ENCODE measurements at regions not wholly inside any gene's neighbourhood (a gene's known extent, or its start where the extent isn't known, plus 50 kb on each side); places are given as distances from the start of the nearest gene placed in this dataset.
"Not testable (repeated sequence)": the region's sequence is repeated elsewhere in the genome, so short reads cannot be mapped to it uniquely, and the experiment has no call there.

DNA sequence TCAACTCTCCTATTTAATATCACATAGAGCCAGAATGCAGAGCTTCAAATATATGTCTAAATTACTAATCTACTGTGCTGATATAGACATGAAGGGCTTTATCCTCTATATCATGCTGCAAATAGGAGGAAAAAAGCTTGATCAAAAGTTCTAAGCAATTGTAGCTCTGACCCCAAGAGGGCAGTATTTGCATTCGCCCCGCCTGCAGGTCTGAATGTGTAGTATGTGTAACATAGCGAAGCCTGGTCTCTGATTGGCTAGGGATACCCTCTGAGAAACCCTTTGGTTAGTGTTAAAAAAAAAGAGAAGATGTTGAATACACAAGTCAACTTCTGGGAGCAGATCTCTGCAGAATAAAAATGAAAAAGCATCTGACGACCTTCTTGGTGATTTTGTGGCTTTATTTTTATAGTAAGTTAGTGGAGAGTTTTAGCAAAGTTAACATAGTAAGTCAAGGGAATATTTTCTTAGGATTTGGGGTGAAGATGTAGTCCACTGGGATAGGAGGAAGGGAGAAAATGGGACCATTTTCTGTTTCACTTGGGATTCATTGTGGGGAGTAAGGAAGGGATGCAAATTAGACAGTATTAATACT, 151.6 kb upstream of the OR4E1 start:
- in situ Hi-C loops (cut with MboI; ENCODE audit: low sequenced_read_pairs): no loop called here

DNA sequence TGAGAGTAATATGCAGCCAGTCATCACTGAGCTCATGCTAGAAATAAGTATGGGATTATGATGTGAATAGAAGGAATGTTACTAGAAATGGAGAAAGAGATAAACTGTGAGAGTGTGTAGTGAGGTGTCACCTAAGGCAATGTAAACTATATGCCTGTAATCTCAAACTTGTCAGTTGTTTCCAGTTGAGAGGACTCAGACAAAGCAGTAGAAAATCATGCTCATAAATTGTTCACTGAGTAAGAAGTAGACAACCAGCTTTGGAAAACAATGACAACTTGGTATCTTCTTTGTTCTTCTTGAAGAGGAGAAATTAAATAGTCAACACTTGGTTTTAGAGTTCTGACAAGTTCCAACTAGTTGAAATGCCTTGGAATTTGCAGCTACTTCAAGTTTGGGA, 148.5 kb upstream of the OR4E1 start:
- in situ Hi-C loops (cut with MboI; ENCODE audit: low sequenced_read_pairs): no loop called here

DNA sequence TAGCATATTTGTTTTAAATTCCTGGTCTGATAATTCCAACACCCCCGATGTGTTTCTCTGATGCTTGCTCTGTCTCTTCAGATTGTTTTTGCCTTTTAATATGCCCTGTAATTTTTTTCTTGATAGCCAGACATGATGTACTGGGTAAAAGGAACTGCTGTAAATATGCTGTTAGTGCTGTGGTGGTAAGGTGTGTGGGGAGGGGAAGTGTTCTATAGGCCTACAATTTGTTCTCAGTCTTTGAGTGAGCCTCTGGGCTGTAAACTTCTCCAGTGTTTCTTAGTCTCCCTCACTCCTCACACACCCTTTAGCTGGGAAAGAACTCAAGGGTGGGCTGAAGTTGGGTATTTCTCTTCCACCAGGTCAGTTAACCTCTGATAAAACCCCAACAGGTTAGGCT, 147.0 kb upstream of the OR4E1 start:
- in situ Hi-C loops (cut with MboI; ENCODE audit: low sequenced_read_pairs): no loop called here

DNA sequence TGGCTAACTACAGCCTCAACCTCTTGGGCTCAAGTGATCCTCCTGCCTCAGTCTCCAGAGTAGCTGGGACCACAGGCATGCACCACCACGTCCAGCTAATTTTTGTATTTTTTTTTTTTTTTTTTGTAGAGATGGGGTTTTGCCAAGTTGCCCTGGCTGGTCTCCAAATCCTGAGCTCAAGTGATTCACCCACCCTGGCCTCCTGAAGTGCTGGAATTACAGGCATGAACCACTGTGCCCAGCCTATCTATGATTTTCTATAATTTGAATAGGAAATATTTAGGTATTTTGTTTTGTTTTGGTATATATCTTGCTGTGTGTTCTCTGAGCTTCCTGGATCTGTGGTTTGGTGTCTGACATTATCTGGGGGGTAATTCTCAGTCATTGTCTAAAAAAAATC, 146.3 kb upstream of the OR4E1 start:
- in situ Hi-C loops (cut with MboI; ENCODE audit: low sequenced_read_pairs): not testable (repeated sequence)

DNA sequence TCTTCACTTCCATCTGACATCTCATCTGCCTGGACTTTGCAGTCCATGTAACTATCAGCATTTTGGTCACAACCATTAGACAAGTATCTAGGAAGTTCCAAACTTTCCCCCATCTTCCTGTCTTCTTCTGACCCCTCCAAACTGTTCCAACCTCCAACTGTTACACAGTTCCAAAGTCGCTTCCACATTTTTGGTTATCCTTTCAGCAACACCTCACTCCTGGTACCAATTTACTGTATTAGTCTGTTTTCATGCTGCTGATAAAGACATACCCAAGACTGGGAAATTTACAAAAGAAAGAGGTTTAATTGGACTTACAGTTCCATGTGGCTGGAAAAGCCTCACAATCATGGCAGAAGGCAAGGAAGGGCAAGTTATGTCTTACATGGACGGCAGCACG, 143.4 kb upstream of the OR4E1 start:
- in situ Hi-C loops (cut with MboI; ENCODE audit: low sequenced_read_pairs): not testable (repeated sequence)

DNA sequence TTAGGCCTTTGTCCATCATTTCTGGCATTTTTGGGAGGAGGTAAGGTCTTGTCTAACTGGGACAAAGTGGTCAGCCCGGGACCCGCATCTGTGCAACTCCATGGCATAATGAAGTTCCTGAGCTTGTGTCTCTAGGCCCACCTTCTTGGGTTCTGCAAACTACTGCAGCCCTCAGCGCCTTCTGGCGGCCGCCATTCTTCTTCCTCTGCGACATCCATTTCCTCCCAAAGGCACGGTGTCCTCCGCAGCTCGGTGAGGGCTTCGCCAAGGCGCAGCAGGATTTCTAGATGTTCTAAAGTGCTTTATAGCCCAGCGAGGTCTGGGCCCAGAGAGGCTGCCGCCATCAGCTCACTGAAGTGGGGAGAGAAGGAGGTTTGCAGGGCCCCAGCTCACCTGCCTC, 134.4 kb upstream of the OR4E1 start:
- in situ Hi-C loops (cut with MboI; ENCODE audit: low sequenced_read_pairs): no loop called here

DNA sequence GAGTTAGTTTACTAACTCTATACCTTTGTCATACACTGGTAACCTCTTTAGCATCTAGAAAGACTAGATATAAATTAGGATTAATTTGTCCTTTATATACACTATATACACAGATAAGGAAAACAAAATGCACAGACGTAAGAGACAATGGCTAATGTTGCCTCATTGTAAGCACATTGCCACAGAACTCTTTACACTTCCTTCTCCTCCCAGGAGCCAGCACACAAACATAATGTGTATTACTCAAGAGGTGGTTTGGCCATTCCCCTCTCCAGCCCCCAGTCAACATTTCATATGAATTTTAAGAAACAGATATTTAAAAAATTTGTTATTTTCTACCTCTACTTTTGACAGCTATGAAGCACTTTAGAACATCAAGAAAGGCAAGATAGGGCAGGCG, 131.4 kb upstream of the OR4E1 start:
- in situ Hi-C loops (cut with MboI; ENCODE audit: low sequenced_read_pairs): no loop called here

DNA sequence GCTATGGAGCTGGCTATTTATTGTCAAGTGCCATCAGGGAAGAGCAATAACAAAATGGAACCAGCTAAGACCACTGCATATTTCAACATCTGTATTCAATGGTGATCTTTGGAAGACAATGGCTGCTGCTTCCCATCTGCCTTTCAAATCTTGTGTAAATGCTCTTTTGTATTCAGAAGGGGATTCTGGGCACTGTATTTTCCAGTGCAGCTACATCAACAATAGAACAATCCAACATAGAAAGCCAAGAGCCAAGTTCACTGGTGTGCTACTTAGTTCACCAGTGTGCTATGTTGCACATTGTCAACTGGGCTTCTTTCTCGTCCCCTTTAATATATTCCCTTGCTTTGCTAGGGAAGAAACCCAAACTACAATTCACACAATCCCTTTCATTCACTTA, 128.8 kb upstream of the OR4E1 start:
- in situ Hi-C loops (cut with MboI; ENCODE audit: low sequenced_read_pairs): no loop called here

DNA sequence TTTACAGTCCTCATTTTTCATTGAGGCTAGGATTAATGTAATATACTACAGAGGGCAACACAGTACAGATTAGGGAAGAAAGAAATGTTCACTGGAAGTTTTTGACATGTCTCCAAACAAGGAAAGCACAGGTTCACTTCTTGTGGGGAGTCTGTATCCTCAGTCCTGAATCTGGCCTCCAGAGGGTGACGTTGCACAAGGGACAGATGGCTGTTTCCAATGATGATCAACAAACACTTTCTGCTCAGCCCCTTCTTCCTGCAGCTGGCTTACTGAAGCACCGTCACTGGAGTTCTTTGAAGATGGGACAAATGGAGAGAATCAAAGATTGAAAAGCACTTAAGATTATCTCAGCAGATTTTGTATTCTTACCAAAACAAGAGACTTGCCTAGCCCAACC, 123.3 kb upstream of the OR4E1 start:
- in situ Hi-C loops (cut with MboI; ENCODE audit: low sequenced_read_pairs): no loop called here

DNA sequence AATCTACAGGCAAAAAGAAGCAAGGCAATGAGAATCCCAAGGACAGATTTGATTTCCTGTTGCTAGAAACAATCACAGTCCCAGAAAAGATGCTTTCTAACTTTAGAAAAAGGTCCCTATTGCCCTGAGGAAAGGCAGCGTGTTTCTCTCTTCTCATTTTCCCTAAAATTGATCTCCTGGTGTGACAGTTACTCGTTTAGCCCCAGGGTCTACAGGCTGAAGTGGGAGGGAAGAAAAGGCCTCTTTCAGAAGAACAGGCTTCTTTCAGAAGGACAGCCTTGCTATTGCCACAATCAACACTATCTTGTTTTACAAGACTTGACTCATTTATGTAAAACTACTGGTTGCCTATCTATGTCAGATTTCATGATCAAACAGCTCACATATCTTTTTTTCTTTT, 121.8 kb upstream of the OR4E1 start:
- in situ Hi-C loops (cut with MboI; ENCODE audit: low sequenced_read_pairs): no loop called here

DNA sequence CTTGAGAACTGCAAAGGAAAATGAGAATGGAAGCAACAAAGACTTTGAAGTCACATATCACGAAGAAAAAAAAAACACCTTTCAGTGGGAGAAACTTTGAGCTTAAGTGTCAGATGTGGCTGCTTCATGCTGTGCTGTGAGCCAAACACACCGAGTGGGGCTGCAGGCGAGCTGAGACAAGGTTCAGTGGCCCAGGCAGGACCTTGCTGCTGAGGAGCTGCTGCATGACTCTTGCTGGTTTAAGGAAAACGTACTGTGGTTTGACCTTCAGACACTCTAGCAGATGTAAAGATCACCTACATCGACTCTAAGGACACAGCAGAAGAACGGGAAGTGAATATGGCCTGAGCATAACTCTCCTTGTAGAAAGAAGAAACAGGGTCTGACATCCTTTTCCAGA, 118.1 kb upstream of the OR4E1 start:
- in situ Hi-C loops (cut with MboI; ENCODE audit: low sequenced_read_pairs): no loop called here

DNA sequence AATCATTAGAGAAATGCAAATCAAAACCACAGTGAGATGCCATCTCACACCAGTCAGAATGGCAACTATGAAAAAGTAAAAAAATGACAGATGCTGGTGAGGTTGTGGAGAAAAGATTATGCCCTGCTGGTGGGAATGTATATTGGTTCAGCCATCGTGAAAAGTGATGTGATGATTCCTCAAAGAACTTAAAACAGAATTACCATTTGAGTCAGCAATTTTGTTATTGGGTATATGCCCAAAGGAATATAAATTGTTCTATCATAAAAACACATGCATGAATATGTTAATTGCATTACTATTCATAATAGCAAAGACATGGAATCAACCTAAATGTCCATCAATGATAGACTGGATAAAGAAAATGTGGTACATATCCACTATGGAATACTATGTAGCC, 115.1 kb upstream of the OR4E1 start:
- in situ Hi-C loops (cut with MboI; ENCODE audit: low sequenced_read_pairs): not testable (repeated sequence)

DNA sequence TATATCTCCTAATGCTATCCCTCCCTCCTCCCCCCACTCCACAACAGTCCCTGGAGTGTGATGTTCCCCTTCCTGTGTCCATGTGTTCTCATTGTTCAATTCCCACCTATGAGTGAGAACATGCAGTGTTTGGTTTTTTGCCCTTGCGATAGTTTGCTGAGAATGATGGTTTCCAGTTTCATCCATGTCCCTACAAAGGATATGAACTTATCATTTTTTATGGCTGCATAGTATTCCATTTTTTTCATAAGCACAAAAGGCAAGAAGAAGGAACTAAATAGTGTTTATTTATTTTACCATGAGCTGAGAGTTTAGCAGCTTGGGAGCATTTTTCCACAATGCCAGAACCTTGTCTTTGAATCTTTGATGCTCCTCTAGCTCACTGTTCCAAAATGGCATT, 113.6 kb upstream of the OR4E1 start:
- in situ Hi-C loops (cut with MboI; ENCODE audit: low sequenced_read_pairs): not testable (repeated sequence)

DNA sequence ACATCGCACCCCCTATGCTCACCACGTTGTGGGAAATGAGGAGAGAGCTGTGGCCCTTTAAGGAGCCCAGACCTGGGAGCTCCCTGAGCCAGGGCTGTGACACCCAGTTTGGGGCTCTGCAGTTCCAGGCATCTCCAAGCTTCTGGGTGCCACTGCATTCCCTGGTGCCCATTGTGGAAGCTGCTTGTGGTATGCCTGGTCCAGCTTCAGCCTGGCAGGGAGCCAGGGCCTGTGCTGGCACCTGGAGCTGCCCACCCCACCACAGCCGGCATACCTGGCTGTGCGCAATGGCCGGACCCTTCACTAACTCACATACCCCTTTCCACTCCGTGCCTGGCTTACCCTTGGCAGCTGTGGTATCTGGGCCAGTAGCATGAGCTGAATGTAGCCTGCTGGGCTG, 107.9 kb upstream of the OR4E1 start:
- in situ Hi-C loops (cut with MboI; ENCODE audit: low sequenced_read_pairs): no loop called here

DNA sequence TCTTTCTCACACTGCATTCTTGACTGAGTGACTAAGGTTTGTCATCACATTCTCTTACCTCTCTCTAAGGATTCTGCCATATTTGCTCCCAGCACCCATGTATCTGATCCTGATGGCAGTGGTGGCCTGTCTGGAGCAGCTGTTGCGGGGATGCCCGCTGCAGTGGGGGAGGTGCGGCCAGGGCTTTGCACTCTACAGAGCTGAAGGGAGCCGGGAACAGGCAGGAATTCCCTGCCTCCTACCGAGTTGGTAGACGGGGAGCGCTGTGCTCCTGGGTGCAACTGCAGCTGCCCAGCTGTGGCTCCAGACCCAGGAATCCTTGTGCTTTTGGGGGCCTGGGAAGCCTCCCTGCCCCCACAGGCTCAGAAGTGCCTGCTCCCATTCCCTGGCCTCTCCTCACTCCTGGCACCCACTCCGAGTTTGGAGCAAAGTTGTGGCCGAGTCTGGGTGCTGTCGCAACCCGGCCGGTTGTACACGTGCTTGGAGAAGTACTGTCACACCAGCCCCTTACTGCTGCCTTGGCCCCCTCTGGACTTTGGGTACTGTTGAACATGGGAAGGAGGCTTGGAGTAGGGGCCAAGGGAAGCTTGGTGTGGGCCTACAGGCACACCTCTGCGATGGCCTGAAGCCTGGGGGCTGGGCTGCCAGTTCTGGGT, 106.9 kb upstream of the OR4E1 start:
- in situ Hi-C loops (cut with MboI; ENCODE audit: low sequenced_read_pairs): no loop called here

DNA sequence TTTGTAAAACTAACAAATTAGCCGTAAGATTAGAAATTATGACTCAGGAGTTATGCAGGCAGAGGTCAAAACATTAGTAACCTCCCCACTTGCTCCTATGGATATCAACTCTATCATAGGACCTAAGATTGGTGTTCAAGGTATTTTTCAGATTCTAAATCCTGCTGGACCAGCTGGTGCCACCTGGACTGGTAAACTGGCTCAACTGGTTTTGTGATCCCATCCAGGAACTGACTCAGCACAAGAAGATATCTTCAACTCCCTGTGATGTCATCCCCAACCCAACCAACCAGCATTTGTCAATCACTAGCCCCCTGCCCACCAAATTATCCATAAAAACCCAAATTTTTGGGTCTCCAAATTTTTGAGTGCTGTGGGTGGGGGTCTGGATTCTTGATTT, 98.1 kb upstream of the OR4E1 start:
- in situ Hi-C loops (cut with MboI; ENCODE audit: low sequenced_read_pairs): no loop called here

DNA sequence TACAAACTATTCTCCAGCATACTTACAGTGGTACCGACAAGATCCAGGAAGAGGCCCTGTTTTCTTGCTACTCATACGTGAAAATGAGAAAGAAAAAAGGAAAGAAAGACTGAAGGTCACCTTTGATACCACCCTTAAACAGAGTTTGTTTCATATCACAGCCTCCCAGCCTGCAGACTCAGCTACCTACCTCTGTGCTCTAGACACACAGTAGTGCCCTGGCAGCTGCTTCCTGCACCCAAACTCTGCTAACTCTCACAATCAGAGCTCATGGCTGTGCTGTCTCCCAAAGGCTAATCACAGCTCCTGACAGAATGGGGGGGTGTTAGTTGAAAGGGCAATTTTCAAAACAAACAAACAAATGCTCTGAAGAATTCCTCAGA, 95.2 kb upstream of the OR4E1 start:
- in situ Hi-C loops (cut with MboI; ENCODE audit: low sequenced_read_pairs): no loop called here

DNA sequence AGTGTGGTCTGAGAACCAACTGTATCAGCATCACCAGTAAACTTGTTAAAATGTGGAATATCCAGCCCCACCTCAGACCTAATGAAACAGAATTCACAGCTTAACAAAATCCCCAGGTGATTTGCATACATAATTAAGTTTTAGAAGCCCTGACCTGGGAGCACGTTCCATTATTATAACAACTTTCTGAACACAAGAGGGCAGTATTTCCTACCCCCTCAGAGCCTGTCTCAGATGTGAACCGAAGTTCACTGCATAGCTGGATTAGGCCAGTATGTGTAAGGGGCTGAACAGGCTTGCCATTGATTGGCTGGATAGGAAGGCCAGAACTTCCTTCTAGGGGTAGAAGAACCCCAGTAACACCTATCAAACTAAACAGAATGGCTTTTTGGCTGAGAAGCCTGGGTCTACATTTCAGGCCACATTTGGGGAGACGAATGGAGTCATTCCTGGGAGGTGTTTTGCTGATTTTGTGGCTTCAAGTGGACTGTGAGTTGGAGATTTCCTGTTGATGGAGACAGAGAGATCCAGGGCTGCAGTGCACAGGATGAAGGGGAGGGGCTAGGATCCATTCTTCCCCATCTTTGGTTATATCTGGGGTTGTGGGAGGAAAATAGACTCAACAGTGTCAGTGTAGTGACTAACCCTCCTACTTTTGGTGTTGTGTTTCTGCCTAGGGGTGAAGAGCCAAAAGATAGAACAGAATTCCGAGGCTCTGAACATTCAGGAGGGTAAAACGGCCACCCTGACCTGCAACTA, 94.7 kb upstream of the OR4E1 start:
- in situ Hi-C loops (cut with MboI; ENCODE audit: low sequenced_read_pairs): no loop called here

DNA sequence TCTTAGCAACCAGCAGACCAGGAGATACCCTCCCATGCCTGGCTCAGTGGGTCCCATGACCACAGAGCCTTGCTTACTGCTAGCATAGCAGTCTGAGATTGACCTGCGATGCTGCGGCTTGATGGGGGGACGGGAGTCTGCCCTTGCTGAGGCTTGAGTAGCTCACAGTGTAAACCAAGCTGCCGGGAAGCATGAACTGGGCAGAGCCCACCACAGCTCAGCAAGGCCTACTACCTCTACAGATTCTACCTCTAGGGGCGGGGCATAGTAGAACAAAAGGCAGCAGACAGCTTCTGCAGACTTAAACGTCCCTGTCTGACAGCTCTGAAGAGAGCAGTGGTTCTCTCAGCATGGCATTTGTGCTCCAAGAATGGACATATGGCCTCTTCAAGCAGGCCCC, 86.7 kb upstream of the OR4E1 start:
- in situ Hi-C loops (cut with MboI; ENCODE audit: low sequenced_read_pairs): not testable (repeated sequence)

DNA sequence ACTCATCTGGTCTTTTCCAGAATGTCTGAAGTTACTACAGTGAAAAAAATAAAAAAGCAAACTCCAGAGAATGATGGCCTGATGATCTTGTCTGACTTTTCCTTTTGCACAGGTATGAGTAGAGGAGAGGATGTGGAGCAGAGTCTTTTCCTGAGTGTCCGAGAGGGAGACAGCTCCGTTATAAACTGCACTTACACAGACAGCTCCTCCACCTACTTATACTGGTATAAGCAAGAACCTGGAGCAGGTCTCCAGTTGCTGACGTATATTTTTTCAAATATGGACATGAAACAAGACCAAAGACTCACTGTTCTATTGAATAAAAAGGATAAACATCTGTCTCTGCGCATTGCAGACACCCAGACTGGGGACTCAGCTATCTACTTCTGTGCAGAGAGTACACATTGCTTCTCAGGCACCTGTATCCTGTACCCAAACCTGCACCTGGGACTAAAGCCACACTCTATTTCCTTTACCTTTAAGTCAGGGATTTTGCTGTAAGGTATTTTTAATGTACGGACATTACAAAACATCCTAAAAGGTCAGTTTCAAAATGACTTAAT, 75.8 kb upstream of the OR4E1 start:
- in situ Hi-C loops (cut with MboI; ENCODE audit: low sequenced_read_pairs): no loop called here

DNA sequence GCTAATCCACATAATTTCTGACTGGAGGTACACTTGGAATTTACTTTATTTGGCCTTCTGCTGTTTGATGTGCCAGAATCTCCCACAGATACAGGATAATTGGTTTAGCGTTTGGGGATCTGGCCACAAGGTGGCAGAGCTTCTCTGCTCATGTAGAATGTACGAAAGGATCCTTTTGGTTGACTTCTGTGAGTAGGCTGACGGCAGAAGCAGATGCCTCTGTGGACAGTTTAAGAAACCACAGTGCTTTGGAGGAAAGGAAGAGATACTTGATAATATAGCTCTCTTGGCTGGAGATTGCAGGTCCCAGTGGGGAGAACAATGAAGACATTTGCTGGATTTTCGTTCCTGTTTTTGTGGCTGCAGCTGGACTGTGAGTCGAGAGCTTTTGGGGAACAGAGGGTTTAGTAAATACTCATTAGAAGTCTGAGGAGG, 75.3 kb upstream of the OR4E1 start:
- in situ Hi-C loops (cut with MboI; ENCODE audit: low sequenced_read_pairs): no loop called here

DNA sequence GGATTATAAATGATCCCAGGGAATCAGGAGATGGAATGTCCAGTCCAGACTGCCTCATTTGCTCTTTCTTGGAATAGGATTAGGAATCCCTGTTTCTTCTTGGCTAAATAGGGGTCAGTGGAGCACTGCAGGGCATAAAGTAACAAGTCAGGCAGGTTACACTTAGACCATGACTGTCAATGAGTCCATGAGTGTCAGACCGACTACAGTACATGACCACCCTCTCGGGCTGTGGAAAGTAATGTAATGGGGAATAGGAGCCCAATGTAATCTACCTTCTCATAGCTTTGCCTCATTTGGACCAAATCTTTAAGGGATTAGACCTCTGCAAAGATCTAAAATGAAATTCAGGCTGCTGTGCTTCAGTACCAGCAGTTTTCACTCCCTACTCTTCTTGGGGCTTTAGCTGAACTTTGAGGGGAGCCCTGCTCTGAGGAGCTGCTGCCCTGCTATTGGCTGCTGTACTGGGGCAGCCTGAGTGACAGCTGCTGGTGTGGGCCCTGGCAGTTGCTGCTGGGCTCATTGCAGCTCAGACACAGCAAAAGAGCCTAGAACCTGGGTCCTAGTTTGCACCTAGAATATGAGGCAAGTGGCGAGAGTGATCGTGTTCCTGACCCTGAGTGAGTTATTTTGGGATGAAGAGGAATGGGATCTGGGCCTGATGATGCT, 62.2 kb upstream of the OR4E1 start:
- in situ Hi-C loops (cut with MboI; ENCODE audit: low sequenced_read_pairs): no loop called here
